ENCODE measurements at regions not wholly inside any gene's neighbourhood (a gene's known extent, or its start where the extent isn't known, plus 50 kb on each side); places are given as distances from the start of the nearest gene placed in this dataset.

DNA sequence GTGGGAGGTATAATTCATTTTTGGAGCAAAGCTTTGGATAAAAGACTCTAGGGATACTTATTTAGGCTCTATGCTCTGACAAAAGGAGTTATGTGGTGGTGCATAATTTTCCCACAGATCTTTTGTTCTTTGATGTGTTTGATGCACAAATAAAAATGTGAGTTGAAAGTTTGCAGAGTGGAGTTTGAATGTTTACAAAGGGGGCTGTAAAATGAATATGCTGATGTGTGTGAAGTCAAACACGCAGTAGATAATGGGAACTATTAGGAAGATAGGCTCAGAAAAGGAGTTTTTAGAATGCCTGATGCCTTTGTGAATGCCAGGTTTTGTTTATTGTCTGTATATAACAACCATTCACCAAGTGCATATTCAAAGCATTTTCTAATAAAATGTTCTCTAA, 545.0 kb upstream of the EPHA7 start:
- TF ChIP-seq FOSL2 (IDR thresholded peaks at IDR 0.05; ENCODE audit: borderline replicate concordance, low read depth) (no peak), CTCF (IDR thresholded peaks at IDR 0.05) (no peak), CHD2 (IDR thresholded peaks at IDR 0.05; ENCODE audit: low read length, partially characterized antibody) (no peak)

Measured in SK-N-SH (cell line).